Gastrocnemius medialis (tissue), 4 donors: ENCODE measurements at regions not wholly inside any gene's neighbourhood (a gene's known extent, or its start where the extent isn't known, plus 50 kb on each side); places are given as distances from the start of the nearest gene placed in this dataset.

Experiments
- CTCF ChIP-seq, 5 experiments: fragments of 450-650 bp in 3 of 5; fragments of 200-600 bp in 2 of 5; sonication (generic) in 2 of 5; IDR thresholded peaks in 4 of 5; conservative IDR thresholded peaks in 1 of 5; 1 replicate in 4 of 5; 2 replicates in 1 of 5; pipeline ENCODE4 v1.5.1; 2016 to 2019; ENCODE audit warnings: antibody characterized with exemption in 5 of 5, mild to moderate bottlenecking in 3 of 5, moderate library complexity in 3 of 5
- POLR2A ChIP-seq, 2 donors: fragments of 450-650 bp; IDR thresholded peaks; one replicate each; pipeline ENCODE4 v1.6.1; 2017; ENCODE audit warnings: antibody characterized with exemption in 2 of 2, mild to moderate bottlenecking in 2 of 2, moderate library complexity in 2 of 2

GRCh38 chrX:39577985-39578869, 519.5 kb downstream of the BCOR start:
- TF ChIP-seq CTCF (IDR thresholded peaks at IDR 0.05 in 4 of 5, conservative IDR thresholded peaks at IDR 0.05 in 1 of 5): no peak
- TF ChIP-seq POLR2A (IDR thresholded peaks at IDR 0.05): no peak
